ENCODE measurements at regions not wholly inside any gene's neighbourhood (a gene's known extent, or its start where the extent isn't known, plus 50 kb on each side); places are given as distances from the start of the nearest gene placed in this dataset.
"Not testable (repeated sequence)": the region's sequence is repeated elsewhere in the genome, so short reads cannot be mapped to it uniquely, and the experiment has no call there.

DNA sequence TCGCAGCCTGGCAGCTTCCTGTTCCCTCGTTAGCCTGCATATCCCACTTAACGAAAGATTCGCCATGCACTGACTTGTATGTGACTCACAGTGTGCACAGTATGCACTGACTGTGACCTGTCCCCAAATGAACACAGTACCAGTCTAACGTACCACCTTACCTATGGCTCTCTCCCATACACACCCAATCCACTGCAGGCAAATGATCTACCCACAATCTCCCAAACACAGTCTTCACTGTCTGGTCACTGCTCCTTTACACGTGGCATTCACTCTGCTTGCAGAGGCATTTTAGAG lies 163.5 kb upstream of the EEA1 start:
- no peak overlapping the region for H3K4me3 ChIP-seq (ENCODE audit: low read depth, low read length)
- H3K27me3 ChIP-seq (ENCODE audit: insufficient read depth, low read depth, severe bottlenecking): no peaks in the 10 kb centered on the region
- DNase-seq: no peak
- H3K9me3 ChIP-seq (ENCODE audit: severe bottlenecking): no peaks in the 10 kb centered on the region
- no peak overlapping the region for H3K27ac ChIP-seq
- no peaks in the 10 kb centered on the region for H3K36me3 ChIP-seq
- TF ChIP-seq, protein P1, sequence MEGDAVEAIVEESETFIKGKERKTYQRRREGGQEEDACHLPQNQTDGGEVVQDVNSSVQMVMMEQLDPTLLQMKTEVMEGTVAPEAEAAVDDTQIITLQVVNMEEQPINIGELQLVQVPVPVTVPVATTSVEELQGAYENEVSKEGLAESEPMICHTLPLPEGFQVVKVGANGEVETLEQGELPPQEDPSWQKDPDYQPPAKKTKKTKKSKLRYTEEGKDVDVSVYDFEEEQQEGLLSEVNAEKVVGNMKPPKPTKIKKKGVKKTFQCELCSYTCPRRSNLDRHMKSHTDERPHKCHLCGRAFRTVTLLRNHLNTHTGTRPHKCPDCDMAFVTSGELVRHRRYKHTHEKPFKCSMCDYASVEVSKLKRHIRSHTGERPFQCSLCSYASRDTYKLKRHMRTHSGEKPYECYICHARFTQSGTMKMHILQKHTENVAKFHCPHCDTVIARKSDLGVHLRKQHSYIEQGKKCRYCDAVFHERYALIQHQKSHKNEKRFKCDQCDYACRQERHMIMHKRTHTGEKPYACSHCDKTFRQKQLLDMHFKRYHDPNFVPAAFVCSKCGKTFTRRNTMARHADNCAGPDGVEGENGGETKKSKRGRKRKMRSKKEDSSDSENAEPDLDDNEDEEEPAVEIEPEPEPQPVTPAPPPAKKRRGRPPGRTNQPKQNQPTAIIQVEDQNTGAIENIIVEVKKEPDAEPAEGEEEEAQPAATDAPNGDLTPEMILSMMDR (IDR thresholded peaks at IDR 0.05; ENCODE audit: low read depth, low read length): no peak

DNA sequence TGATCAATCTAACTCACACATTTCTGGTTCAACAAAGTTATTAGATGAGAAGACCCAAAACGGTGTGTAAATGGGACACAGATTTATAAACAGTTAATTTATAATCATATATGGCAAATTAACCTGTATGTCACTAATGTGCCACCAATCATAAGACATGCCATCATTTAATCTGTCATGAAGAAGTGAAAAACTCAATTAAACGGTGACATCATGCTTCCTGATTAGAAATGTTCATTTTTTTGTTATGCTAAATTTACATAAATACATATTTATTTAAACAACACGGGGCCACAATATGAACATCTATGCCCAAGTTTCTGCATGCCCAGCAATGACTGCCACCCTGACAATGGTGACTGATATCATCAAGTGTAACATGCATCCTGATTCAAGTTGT lies 164.1 kb upstream of the EEA1 start:
- Histone ChIP-seq H3K36me3 (no peaks in the 10 kb centered on the region), H3K27me3 (ENCODE audit: insufficient read depth, low read depth, severe bottlenecking) (no peaks in the 10 kb centered on the region), H3K9me3 (ENCODE audit: severe bottlenecking) (no peaks in the 10 kb centered on the region), H3K27ac (no peak overlapping the region), H3K4me3 (ENCODE audit: low read depth, low read length) (no peak overlapping the region)
- DNase-seq: no peak
- TF ChIP-seq, protein P1 (IDR thresholded peaks at IDR 0.05; ENCODE audit: low read depth, low read length): no peak

DNA sequence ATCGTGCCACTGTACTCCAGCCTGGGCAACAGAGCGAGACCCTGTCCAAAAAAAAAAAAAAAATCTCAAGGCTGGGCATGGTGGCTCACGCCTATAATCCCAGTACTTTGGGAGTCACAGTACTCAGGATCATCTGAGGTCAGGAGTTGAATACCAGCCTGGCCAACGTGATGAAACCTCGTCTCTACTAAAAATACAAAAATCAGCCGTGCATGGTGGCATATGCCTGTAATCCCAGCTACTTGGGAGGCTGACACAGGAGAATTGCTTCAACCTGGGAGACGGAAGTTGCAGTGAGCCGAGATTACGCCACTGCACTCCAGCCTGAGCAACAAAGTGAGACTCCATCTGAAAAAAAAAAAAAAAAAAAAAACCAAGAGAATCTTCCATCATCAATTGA lies 165.1 kb upstream of the EEA1 start:
- not testable (repeated sequence) for H3K27me3 ChIP-seq (ENCODE audit: insufficient read depth, low read depth, severe bottlenecking); H3K36me3 ChIP-seq; DNase-seq; H3K27ac ChIP-seq; H3K9me3 ChIP-seq (ENCODE audit: severe bottlenecking); H3K4me3 ChIP-seq (ENCODE audit: low read depth, low read length)

DNA sequence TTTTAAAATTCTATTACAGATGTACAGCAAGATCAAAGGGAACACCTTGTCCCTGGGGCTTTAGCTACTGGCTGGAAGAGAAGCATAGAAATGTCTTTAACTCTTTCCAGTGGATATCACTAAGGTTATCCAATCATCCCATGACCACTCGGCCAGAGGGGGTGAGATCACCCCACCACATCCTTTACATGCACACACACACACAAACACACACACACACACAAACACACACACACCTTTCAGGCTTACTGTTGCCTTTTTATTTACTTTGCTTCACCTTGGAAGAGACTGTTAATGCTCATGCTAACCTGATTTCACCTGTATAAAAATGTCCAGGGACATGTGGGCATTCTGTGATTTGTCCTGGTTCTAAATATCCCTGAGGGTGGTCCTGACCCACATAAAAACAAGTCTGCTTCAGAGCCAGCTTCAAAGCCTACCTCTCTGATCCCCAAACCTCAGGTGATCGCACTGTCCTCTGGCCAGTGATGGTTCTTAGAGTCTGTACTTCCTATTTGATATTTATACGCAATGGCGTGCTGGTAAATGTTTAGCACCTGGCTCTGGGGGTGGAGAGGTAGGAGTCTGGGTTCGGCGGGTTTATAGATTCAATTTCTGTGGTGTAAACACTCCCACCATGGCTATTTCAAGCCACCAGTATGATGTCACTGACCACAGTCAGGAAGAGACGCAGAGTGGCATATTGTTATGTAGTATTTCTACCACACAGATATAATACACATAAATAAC lies 166.1 kb upstream of the EEA1 start:
- no peak for DNase-seq
- TF ChIP-seq, protein P1 (IDR thresholded peaks at IDR 0.05; ENCODE audit: low read depth, low read length): no peak

DNA sequence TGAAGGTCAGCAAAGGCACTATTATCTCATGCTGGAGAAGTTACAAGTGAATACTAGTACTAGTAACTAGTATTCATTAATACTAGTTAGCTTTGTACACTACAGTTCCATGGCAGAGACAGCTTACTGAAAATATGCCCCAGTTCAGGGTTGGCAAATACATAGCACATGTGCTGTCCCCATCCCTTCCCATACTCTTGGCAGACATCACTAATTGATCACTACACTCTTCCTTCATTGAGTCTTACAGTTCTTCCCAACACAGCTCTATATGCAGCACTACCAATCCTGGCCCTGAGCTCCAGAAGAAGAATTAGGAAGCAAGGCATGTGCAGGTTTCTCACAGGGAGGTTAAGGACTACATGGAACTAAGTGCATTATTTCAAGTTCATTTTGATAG lies 168.3 kb upstream of the EEA1 start:
- H3K27ac ChIP-seq: no peak overlapping the region
- H3K9me3 ChIP-seq (ENCODE audit: severe bottlenecking): no peaks in the 10 kb centered on the region
- H3K36me3 ChIP-seq: no peaks in the 10 kb centered on the region
- H3K27me3 ChIP-seq (ENCODE audit: insufficient read depth, low read depth, severe bottlenecking): no peaks in the 10 kb centered on the region
- DNase-seq: no peak
- no peak overlapping the region for H3K4me3 ChIP-seq (ENCODE audit: low read depth, low read length)
- TF ChIP-seq, protein P1 (IDR thresholded peaks at IDR 0.05; ENCODE audit: low read depth, low read length): no peak

More for the DNA sequence above, 166.1 kb upstream of the EEA1 start:
- H3K4me3 ChIP-seq (ENCODE audit: low read depth, low read length): no peak overlapping the region
- no peaks in the 10 kb centered on the region for H3K27me3 ChIP-seq (ENCODE audit: insufficient read depth, low read depth, severe bottlenecking)
- H3K9me3 ChIP-seq (ENCODE audit: severe bottlenecking): no peaks in the 10 kb centered on the region
- H3K27ac ChIP-seq: no peak overlapping the region
- no peaks in the 10 kb centered on the region for H3K36me3 ChIP-seq

DNA sequence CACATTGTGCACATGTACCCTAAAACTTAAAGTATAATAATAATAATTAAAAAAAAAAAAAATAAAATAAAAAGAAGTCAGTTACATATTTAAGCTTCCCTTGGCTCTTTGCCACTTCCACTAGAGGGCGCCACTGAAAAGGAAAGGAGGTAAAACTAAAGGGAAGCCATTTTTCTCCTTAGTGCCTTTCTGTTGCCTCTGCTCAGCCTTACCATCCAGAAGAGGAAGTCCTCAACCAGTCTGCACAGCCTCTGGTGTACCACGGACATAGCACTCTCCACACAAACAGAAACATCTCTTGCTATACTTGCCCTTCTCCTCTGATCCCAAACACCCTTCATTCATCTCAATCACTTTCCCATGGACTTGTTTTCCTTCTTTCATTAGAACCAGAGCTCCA lies 169.0 kb upstream of the EEA1 start:
- TF ChIP-seq, protein P1 (IDR thresholded peaks at IDR 0.05; ENCODE audit: low read depth, low read length): peak; percentile 58
- Histone ChIP-seq H3K4me3 (ENCODE audit: low read depth, low read length) (no peak overlapping the region), H3K9me3 (ENCODE audit: severe bottlenecking) (no peaks in the 10 kb centered on the region), H3K36me3 (no peaks in the 10 kb centered on the region), H3K27me3 (ENCODE audit: insufficient read depth, low read depth, severe bottlenecking) (no peaks in the 10 kb centered on the region), H3K27ac (no peak overlapping the region; the same call in 1 of the 2 replicates)
- DNase-seq: peak; percentile 67

All from WERI-Rb-1 (cell line).